Body of pancreas (tissue), 4 donors: ENCODE measurements at regions not wholly inside any gene's neighbourhood (a gene's known extent, or its start where the extent isn't known, plus 50 kb on each side); places are given as distances from the start of the nearest gene placed in this dataset.

Experiments
- POLR2A ChIP-seq, 3 donors: fragments of 450-650 bp; IDR thresholded peaks; one replicate each; pipeline ENCODE4 v1.6.1; 2016; ENCODE audit warnings: antibody characterized with exemption in 3 of 3, mild to moderate bottlenecking in 2 of 3
- TF ChIP-seq, protein P1 (sequence below), 7 experiments: fragments of 450-650 bp in 4 of 7; fragments of 200-600 bp in 3 of 7; sonication (generic) in 3 of 7; IDR thresholded peaks; one replicate each; pipeline ENCODE4 v1.5.1; 2016 to 2019; ENCODE audit warnings: antibody characterized with exemption in 7 of 7

DNA sequence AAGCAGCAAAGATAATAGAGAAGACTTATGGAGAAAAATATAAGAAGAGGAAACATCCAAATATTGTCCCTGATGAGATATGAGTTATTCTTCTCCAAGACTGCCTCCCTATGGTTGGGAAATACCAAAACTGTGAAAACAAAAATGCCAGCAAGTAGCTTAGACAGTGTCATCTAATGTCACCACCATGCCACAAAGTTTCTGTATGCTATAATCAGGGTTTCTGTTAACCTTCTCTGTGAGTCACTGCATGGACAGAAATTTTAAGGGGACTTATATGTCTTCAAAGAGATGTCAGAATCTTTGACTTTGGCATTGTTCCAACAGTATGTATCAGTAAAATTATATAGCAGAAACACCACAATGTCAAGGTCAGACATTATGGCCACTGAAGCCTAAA lies 222.6 kb downstream of the KDM5D start:
- TF ChIP-seq, protein P1, sequence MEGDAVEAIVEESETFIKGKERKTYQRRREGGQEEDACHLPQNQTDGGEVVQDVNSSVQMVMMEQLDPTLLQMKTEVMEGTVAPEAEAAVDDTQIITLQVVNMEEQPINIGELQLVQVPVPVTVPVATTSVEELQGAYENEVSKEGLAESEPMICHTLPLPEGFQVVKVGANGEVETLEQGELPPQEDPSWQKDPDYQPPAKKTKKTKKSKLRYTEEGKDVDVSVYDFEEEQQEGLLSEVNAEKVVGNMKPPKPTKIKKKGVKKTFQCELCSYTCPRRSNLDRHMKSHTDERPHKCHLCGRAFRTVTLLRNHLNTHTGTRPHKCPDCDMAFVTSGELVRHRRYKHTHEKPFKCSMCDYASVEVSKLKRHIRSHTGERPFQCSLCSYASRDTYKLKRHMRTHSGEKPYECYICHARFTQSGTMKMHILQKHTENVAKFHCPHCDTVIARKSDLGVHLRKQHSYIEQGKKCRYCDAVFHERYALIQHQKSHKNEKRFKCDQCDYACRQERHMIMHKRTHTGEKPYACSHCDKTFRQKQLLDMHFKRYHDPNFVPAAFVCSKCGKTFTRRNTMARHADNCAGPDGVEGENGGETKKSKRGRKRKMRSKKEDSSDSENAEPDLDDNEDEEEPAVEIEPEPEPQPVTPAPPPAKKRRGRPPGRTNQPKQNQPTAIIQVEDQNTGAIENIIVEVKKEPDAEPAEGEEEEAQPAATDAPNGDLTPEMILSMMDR (IDR thresholded peaks at IDR 0.05) = no peak
- no peak for TF ChIP-seq POLR2A (IDR thresholded peaks at IDR 0.05)
